ENCODE measurements at regions not wholly inside any gene's neighbourhood (a gene's known extent, or its start where the extent isn't known, plus 50 kb on each side); places are given as distances from the start of the nearest gene placed in this dataset.

GRCh38 chr7:84372155-84372621 is 177.6 kb upstream of the SEMA3A start:
- DNase-seq, result no peak

GRCh38 chr7:84370114-84370513 is 175.5 kb upstream of the SEMA3A start:
- DNase-seq, result no peak

- no peak for DNase-seq
These were observed 173.5 kb upstream of the SEMA3A start for GRCh38 chr7:84368122-84368521.

GRCh38 chr7:84364708-84365107 is 170.1 kb upstream of the SEMA3A start:
- no peak for DNase-seq

GRCh38 chr7:84363741-84364140 is 169.2 kb upstream of the SEMA3A start:
- no peak for DNase-seq

GRCh38 chr7:84362828-84363227 is 168.2 kb upstream of the SEMA3A start:
- no peak for DNase-seq

- DNase-seq, result no peak
These were observed 167.8 kb upstream of the SEMA3A start for GRCh38 chr7:84362360-84362759.

- no peak for DNase-seq
These were observed 160.3 kb upstream of the SEMA3A start for GRCh38 chr7:84354866-84355265.

GRCh38 chr7:84354030-84354429 is 159.4 kb upstream of the SEMA3A start:
- DNase-seq, result no peak

- no peak for DNase-seq
These were observed 144.7 kb upstream of the SEMA3A start for GRCh38 chr7:84339306-84339705.

- no peak for DNase-seq
These were observed 142.8 kb upstream of the SEMA3A start for GRCh38 chr7:84337429-84337828.

- DNase-seq, result no peak
These were observed 142.2 kb upstream of the SEMA3A start for GRCh38 chr7:84336766-84337165.

GRCh38 chr7:84336303-84336702 is 141.7 kb upstream of the SEMA3A start:
- no peak for DNase-seq

GRCh38 chr7:84331616-84332015 is 137.0 kb upstream of the SEMA3A start:
- DNase-seq, result no peak

GRCh38 chr7:84328571-84328970 is 134.0 kb upstream of the SEMA3A start:
- no peak for DNase-seq

GRCh38 chr7:84324136-84324630 is 129.6 kb upstream of the SEMA3A start:
- no peak for DNase-seq

GRCh38 chr7:84317536-84317935 is 122.9 kb upstream of the SEMA3A start:
- DNase-seq, result no peak

GRCh38 chr7:84314263-84314662 is 119.7 kb upstream of the SEMA3A start:
- DNase-seq, result no peak

- DNase-seq, result no peak
These were observed 109.8 kb upstream of the SEMA3A start for GRCh38 chr7:84304407-84304806.

GRCh38 chr7:84302949-84303348 is 108.4 kb upstream of the SEMA3A start:
- no peak for DNase-seq

GRCh38 chr7:84297616-84298015 is 103.0 kb upstream of the SEMA3A start:
- DNase-seq, result no peak

GRCh38 chr7:84294847-84295455 is 100.4 kb upstream of the SEMA3A start:
- no peak for DNase-seq

- no peak for DNase-seq
These were observed 99.8 kb upstream of the SEMA3A start for GRCh38 chr7:84294391-84294790.

GRCh38 chr7:84291756-84292155 is 97.2 kb upstream of the SEMA3A start:
- no peak for DNase-seq

GRCh38 chr7:84283798-84284197 is 89.2 kb upstream of the SEMA3A start:
- DNase-seq, result no peak
